HepG2 (cell line): ENCODE measurements at regions not wholly inside any gene's neighbourhood (a gene's known extent, or its start where the extent isn't known, plus 50 kb on each side); places are given as distances from the start of the nearest gene placed in this dataset.
"Not testable (repeated sequence)": the region's sequence is repeated elsewhere in the genome, so short reads cannot be mapped to it uniquely, and the experiment has no call there.

Source experiments
- CEBPB ChIP-seq: IDR thresholded peaks from 2 replicates; pipeline ENCODE4 v1.6.1; 2011; ENCODE audit warnings: low read depth, low read length, improper control_type of control experiment, borderline replicate concordance
- NCOA1 ChIP-seq: sonication (generic); formaldehyde crosslinking; IDR thresholded peaks from 2 replicates; pipeline ENCODE4 v1.9.0; 2021; ENCODE audit warnings: missing genetic modification reagents
- NFYB ChIP-seq: sonication (generic); formaldehyde crosslinking; IDR thresholded peaks from 2 replicates; pipeline ENCODE4 v1.4.0; 2020; ENCODE audit warnings: missing genetic modification reagents
- RARG ChIP-seq: sonication (generic); formaldehyde crosslinking; IDR thresholded peaks from 2 replicates; pipeline ENCODE4 v1.4.0; 2020; ENCODE audit warnings: low read depth, mild to moderate bottlenecking, missing genetic modification reagents

DNA sequence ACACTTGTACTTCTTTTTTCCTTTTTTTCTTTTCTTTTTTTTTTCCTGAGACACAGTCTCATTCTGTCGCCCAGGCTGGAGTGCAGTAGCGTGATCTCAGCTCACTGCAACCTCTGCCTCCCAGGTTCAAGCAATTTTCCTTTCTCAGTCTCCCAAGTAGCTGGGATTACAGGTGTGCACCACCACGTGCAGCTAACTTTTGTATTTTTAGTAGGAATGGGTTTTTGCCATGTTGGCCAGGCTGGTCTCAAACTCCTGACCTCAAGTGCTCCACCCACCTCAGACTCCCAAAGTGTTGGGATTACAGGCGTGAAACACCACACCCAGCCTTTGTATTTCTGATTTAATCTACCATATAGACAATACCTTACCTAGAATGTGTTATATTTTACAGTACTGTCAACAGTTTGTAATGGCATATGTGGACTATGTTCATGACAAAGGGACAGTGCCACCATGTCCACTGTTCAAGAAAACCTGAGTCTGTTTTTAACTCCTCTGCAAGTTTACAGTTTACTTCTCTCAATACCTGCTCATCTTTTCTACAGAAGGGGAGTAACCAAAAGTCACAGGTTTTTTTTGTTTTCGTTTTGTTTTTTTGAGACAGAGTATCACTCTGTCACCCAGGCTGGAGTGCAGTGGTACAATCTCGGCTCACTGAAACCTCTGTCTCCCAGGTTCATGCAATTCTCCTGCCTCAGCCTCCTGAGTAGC is 223.9 kb upstream of the KLF14 start:
- not testable (repeated sequence) for TF ChIP-seq CEBPB; NCOA1 (CRISPR knock-in tag); RARG; NFYB (CRISPR knock-in tag)
